H9 (cell line): ENCODE measurements at regions not wholly inside any gene's neighbourhood (a gene's known extent, or its start where the extent isn't known, plus 50 kb on each side); places are given as distances from the start of the nearest gene placed in this dataset.

Experiments
- DNase-seq: peaks from one replicate; pipeline ENCODE4 v3.0.0-alpha.2; 2017
- H2AFZ ChIP-seq: one replicate; pipeline ENCODE4 v1.6.1; 2013; ENCODE audit warnings: mild to moderate bottlenecking, low read length, control low read depth, moderate library complexity
- H2AK5ac ChIP-seq: 2 replicates; pipeline ENCODE4 v1.6.1; 2013; ENCODE audit warnings: low read length, control low read depth, mixed read lengths; ENCODE audit not compliant: insufficient read length
- H2BK120ac ChIP-seq: one replicate; pipeline ENCODE4 v1.6.1; 2013; ENCODE audit warnings: low read depth, mild to moderate bottlenecking, low read length, control low read depth, inconsistent platforms; ENCODE audit not compliant: poor library complexity, severe bottlenecking
- H2BK12ac ChIP-seq: 2 replicates; pipeline ENCODE4 v1.6.1; 2013; ENCODE audit warnings: low read length, control low read depth, mixed read lengths, low read depth; ENCODE audit not compliant: insufficient read length
- H2BK15ac ChIP-seq: 2 replicates; pipeline ENCODE4 v1.6.1; 2013; ENCODE audit warnings: low read depth, low read length, control low read depth
- H2BK20ac ChIP-seq: one replicate; pipeline ENCODE4 v1.6.1; 2013; ENCODE audit warnings: low read depth, mild to moderate bottlenecking, low read length, control low read depth, inconsistent platforms; ENCODE audit not compliant: poor library complexity, severe bottlenecking
- H2BK5ac ChIP-seq: 2 replicates; pipeline ENCODE4 v1.6.1; 2013; ENCODE audit warnings: low read length, control low read depth, mixed read lengths; ENCODE audit not compliant: insufficient read length
- H3K14ac ChIP-seq: 2 replicates; pipeline ENCODE4 v1.6.1; 2013; ENCODE audit warnings: low read length, control low read depth; ENCODE audit not compliant: insufficient read depth
- H3K18ac ChIP-seq: 2 replicates; pipeline ENCODE4 v1.6.1; 2013; ENCODE audit warnings: low read depth, mild to moderate bottlenecking, mixed read lengths, low read length, control low read depth; ENCODE audit not compliant: insufficient read length
- H3K23ac ChIP-seq: 2 replicates; pipeline ENCODE4 v1.6.1; 2013; ENCODE audit warnings: low read length, control low read depth, mixed read lengths, low read depth; ENCODE audit not compliant: insufficient read length
- H3K23me2 ChIP-seq: 2 replicates; pipeline ENCODE4 v1.6.1; 2013; ENCODE audit warnings: low read depth, mild to moderate bottlenecking, mixed read lengths, low read length, control low read depth; ENCODE audit not compliant: insufficient read length, poor library complexity, severe bottlenecking
- H3K27ac ChIP-seq: 2 replicates; pipeline ENCODE4 v1.5.1; 2013; ENCODE audit warnings: low read length, control low read depth, mixed read lengths, low read depth; ENCODE audit not compliant: insufficient read length
- H3K27me3 ChIP-seq: 2 replicates; pipeline ENCODE4 v1.6.1; 2013; ENCODE audit warnings: low read length, control low read depth, inconsistent platforms; ENCODE audit not compliant: insufficient read depth
- H3K4ac ChIP-seq: 2 replicates; pipeline ENCODE4 v1.6.1; 2013; ENCODE audit warnings: low read depth, mild to moderate bottlenecking, control low read depth, inconsistent platforms, low read length, moderate library complexity
- H3K4me1 ChIP-seq: 2 replicates; pipeline ENCODE4 v1.6.1; 2013; ENCODE audit warnings: low read length, control low read depth, inconsistent platforms; ENCODE audit not compliant: insufficient read depth
- H3K4me2 ChIP-seq: 2 replicates; pipeline ENCODE4 v1.6.1; 2013; ENCODE audit warnings: low read length, control low read depth, mixed read lengths; ENCODE audit not compliant: insufficient read length, insufficient read depth
- H3K56ac ChIP-seq: 2 replicates; pipeline ENCODE4 v1.6.1; 2013; ENCODE audit warnings: low read depth, mild to moderate bottlenecking, mixed read lengths, low read length, control low read depth; ENCODE audit not compliant: insufficient read length
- H3K79me1 ChIP-seq: 2 replicates; pipeline ENCODE4 v1.6.1; 2013; ENCODE audit warnings: low read depth, mild to moderate bottlenecking, moderate library complexity, low read length, control low read depth, inconsistent platforms; ENCODE audit not compliant: insufficient read depth, poor library complexity, severe bottlenecking
- H3K79me2 ChIP-seq: 2 replicates; pipeline ENCODE4 v1.6.1; 2013; ENCODE audit warnings: low read length, control low read depth, inconsistent platforms; ENCODE audit not compliant: insufficient read depth
- H3K9ac ChIP-seq: 2 replicates; pipeline ENCODE4 v1.6.1; 2013; ENCODE audit warnings: low read length, control low read depth, mixed read lengths; ENCODE audit not compliant: insufficient read length; ENCODE audit errors: extremely low read depth
- H3K9me3 ChIP-seq: one replicate; pipeline ENCODE4 v1.6.1; 2013; ENCODE audit warnings: low read depth, low read length, inconsistent platforms; ENCODE audit not compliant: control insufficient read depth
- H3T11ph ChIP-seq: one replicate; pipeline ENCODE4 v1.6.1; 2013; ENCODE audit warnings: mild to moderate bottlenecking, low read length, control low read depth, inconsistent platforms
- H4K20me1 ChIP-seq: one replicate; pipeline ENCODE4 v1.6.1; 2013; ENCODE audit not compliant: control insufficient read depth, insufficient read length, insufficient read depth
- H4K5ac ChIP-seq: 2 replicates; pipeline ENCODE4 v1.6.1; 2013; ENCODE audit warnings: low read depth, mild to moderate bottlenecking, mixed read lengths, low read length, control low read depth; ENCODE audit not compliant: insufficient read length
- H4K8ac ChIP-seq: replicated peaks from 2 replicates; pipeline ENCODE4 v1.6.1; 2013; ENCODE audit warnings: low read length, control low read depth, mixed read lengths, low read depth; ENCODE audit not compliant: insufficient read length
- H4K91ac ChIP-seq: 2 replicates; pipeline ENCODE4 v1.6.1; 2013; ENCODE audit warnings: low read depth, mild to moderate bottlenecking, moderate library complexity, mixed read lengths, low read length, control low read depth; ENCODE audit not compliant: insufficient read length
- H3K27ac Mint-ChIP-seq, 3 experiments: 2 replicates in 2 of 3; 3 replicates in 1 of 3; pipeline ENCODE4 v1.8.0; 2020 to 2021; ENCODE audit warnings: mixed read lengths in 3 of 3, mild to moderate bottlenecking in 1 of 3, moderate library complexity in 1 of 3
- H3K27me3 Mint-ChIP-seq: 2 replicates; pipeline ENCODE4 v1.8.0; 2021; ENCODE audit warnings: low read depth, mild to moderate bottlenecking, moderate library complexity, mixed read lengths
- H3K36me3 Mint-ChIP-seq, 3 experiments: 2 replicates in 2 of 3; 3 replicates in 1 of 3; pipeline ENCODE4 v1.8.0; 2020 to 2021; ENCODE audit warnings: low read depth in 3 of 3, mixed read lengths in 3 of 3; ENCODE audit not compliant: insufficient read depth in 1 of 3
- H3K4me1 Mint-ChIP-seq, 2 experiments: 2 replicates each; pipeline ENCODE4 v1.8.0; 2020; ENCODE audit warnings: mixed read lengths in 2 of 2
- H3K4me3 Mint-ChIP-seq, 2 experiments: 2 replicates in 1 of 2; 3 replicates in 1 of 2; pipeline ENCODE4 v1.8.0; 2020 to 2021; ENCODE audit warnings: mild to moderate bottlenecking in 2 of 2, mixed read lengths in 2 of 2, moderate library complexity in 1 of 2
- H3K9me3 Mint-ChIP-seq, 2 experiments: 2 replicates in 1 of 2; 3 replicates in 1 of 2; pipeline ENCODE4 v1.8.0; 2020; ENCODE audit warnings: mild to moderate bottlenecking in 2 of 2, mixed read lengths in 2 of 2, moderate library complexity in 1 of 2
- CTCF ChIP-seq: fragments of 200-600 bp; sonication (generic); conservative IDR thresholded peaks from 3 replicates; pipeline ENCODE4 v1.8.0; 2021; ENCODE audit warnings: antibody characterized with exemption, mild to moderate bottlenecking
- WGBS: extraction: QIAGEN DNeasy Blood & Tissue Kit; methylation state at CpG from one replicate; pipeline ENCODE4 v1.1.7; 2013; ENCODE audit warnings: missing lambda C conversion rate, low lambda C conversion rate, mixed read lengths; ENCODE audit not compliant: insufficient read length; ENCODE audit errors: extremely low coverage; 5-methylcytosine and 5-hydroxymethylcytosine counted together

- Histone ChIP-seq H3K79me2 (no peaks in the 10 kb centered on the region), H3K23me2 (no peaks in the 10 kb centered on the region), H2BK5ac (no peak overlapping the region), H3K56ac (no peak overlapping the region), H4K91ac (no peak overlapping the region), H3K9ac (no peak overlapping the region), H3K9me3 (no peaks in the 10 kb centered on the region), H4K20me1 (no peaks in the 10 kb centered on the region), H3K27me3 (no peaks in the 10 kb centered on the region), H3K79me1 (no peaks in the 10 kb centered on the region), H3K27ac (no peak overlapping the region), H2BK12ac (no peak overlapping the region), H2AFZ (no peak overlapping the region), H4K5ac (no peak overlapping the region), H4K8ac (no peak overlapping the region), H3K4me2 (no peak overlapping the region), H3K4me1 (no peaks in the 10 kb centered on the region; the same call in 1 of the 2 replicates), H3K4ac (no peak overlapping the region), H2BK120ac (no peak overlapping the region), H2BK20ac (no peak overlapping the region), H3K18ac (no peak overlapping the region), H3K14ac (no peak overlapping the region), H2AK5ac (no peak overlapping the region), H2BK15ac (no peak overlapping the region), H3K23ac (no peak overlapping the region), H3T11ph (no peak overlapping the region)
- H3K4me1 Mint-ChIP-seq, result peaks cover 40 to 45% of the 10 kb centered on the region in 2 experiments
- DNase-seq, result no peak
- 0 out of 5 replicates have a peak, but pooled peaks cover 0 to 2% of the 10 kb centered on the region in 2 experiments for H3K9me3 Mint-ChIP-seq
- no peak overlapping the region for H3K27ac Mint-ChIP-seq
- no peak for TF ChIP-seq CTCF
- no peaks in the 10 kb centered on the region for H3K36me3 Mint-ChIP-seq
- no CpG with 5 or more reads among the region's 2 CpGs for WGBS
- H3K27me3 Mint-ChIP-seq, result peaks cover 4% of the 10 kb centered on the region
- H3K4me3 Mint-ChIP-seq, result no peak overlapping the region
Measured at GRCh38 chr7:41817386-41817785, 114.5 kb upstream of the INHBA start.
